Peyer's patch (tissue), 4 donors: ENCODE measurements at regions not wholly inside any gene's neighbourhood (a gene's known extent, or its start where the extent isn't known, plus 50 kb on each side); places are given as distances from the start of the nearest gene placed in this dataset.
"Not testable (repeated sequence)": the region's sequence is repeated elsewhere in the genome, so short reads cannot be mapped to it uniquely, and the experiment has no call there.

Source experiments
- DNase-seq, 3 donors: peaks; one replicate each; pipeline ENCODE4 v3.0.0-alpha.2; 2017 to 2019
- H3K27ac ChIP-seq, 4 donors: fragments of 200-600 bp; sonication (generic); one replicate each; pipeline ENCODE4 v1.5.1; 2016 to 2019
- H3K27me3 ChIP-seq, 2 donors: fragments of 200-600 bp; sonication (generic); one replicate each; pipeline ENCODE4 v1.5.1; 2019
- H3K36me3 ChIP-seq, 3 donors: fragments of 200-600 bp; sonication (generic); one replicate each; pipeline ENCODE4 v1.5.1; 2016 to 2019
- H3K4me1 ChIP-seq, 4 donors: fragments of 200-600 bp; sonication (generic); one replicate each; pipeline ENCODE4 v1.5.1; 2016 to 2019
- H3K4me3 ChIP-seq, 4 donors: fragments of 200-600 bp; sonication (generic); 1 replicate in 3 of 4; 2 replicates in 1 of 4; pipeline ENCODE4 v1.5.1; 2016 to 2019; ENCODE audit warnings: mild to moderate bottlenecking in 1 of 4
- H3K9me3 ChIP-seq, 4 donors: fragments of 200-600 bp; sonication (generic); one replicate each; pipeline ENCODE4 v1.5.1; 2016 to 2019; ENCODE audit warnings: mild to moderate bottlenecking in 1 of 4
- CTCF ChIP-seq, 6 experiments: fragments of 450-650 bp in 4 of 6; fragments of 200-600 bp in 2 of 6; sonication (generic) in 1 of 6; IDR thresholded peaks; one replicate each; pipeline ENCODE4 v1.5.1; 2017 to 2019; ENCODE audit warnings: antibody characterized with exemption in 6 of 6, mild to moderate bottlenecking in 3 of 6, moderate library complexity in 1 of 6
- POLR2A ChIP-seq, 2 donors: fragments of 450-650 bp; IDR thresholded peaks; one replicate each; pipeline ENCODE4 v1.5.1; 2017; ENCODE audit warnings: antibody characterized with exemption in 2 of 2, mild to moderate bottlenecking in 2 of 2, moderate library complexity in 2 of 2

- no peaks in the 10 kb centered on the region for H3K4me1 ChIP-seq
- no peaks in the 10 kb centered on the region for H3K36me3 ChIP-seq
- no peak overlapping the region for H3K27ac ChIP-seq
- no peaks in the 10 kb centered on the region for H3K27me3 ChIP-seq
- TF ChIP-seq CTCF (IDR thresholded peaks at IDR 0.05) (no peak), POLR2A (IDR thresholded peaks at IDR 0.05) (no peak)
- no peak overlapping the region for H3K4me3 ChIP-seq
- peaks cover 0 to 3% (median 0%) of the 10 kb centered on the region in 4 donors for H3K9me3 ChIP-seq
- no peak for DNase-seq
These were observed 1534.0 kb upstream of the SPRY2 start for GRCh38 chr13:81874681-81875661.

GRCh38 chr13:81874253-81874652, 1533.3 kb upstream of the SPRY2 start:
- H3K27me3 ChIP-seq: no peaks in the 10 kb centered on the region
- H3K36me3 ChIP-seq: no peaks in the 10 kb centered on the region
- no peaks in the 10 kb centered on the region for H3K4me1 ChIP-seq
- TF ChIP-seq POLR2A (IDR thresholded peaks at IDR 0.05) (no peak), CTCF (IDR thresholded peaks at IDR 0.05) (no peak)
- H3K4me3 ChIP-seq: no peak overlapping the region
- H3K27ac ChIP-seq: no peak overlapping the region
- H3K9me3 ChIP-seq: peaks cover 0 to 3% (median 0%) of the 10 kb centered on the region in 4 donors
- no peak for DNase-seq

GRCh38 chr13:81872581-81872980, 1531.7 kb upstream of the SPRY2 start:
- Histone ChIP-seq H3K4me1 (no peaks in the 10 kb centered on the region), H3K27me3 (no peaks in the 10 kb centered on the region), H3K9me3 (peaks cover 0 to 3% (median 0%) of the 10 kb centered on the region in 4 donors), H3K4me3 (no peak overlapping the region), H3K27ac (no peak overlapping the region), H3K36me3 (no peaks in the 10 kb centered on the region)
- no peak for DNase-seq
- no peak for TF ChIP-seq CTCF (IDR thresholded peaks at IDR 0.05)
- TF ChIP-seq POLR2A (IDR thresholded peaks at IDR 0.05): no peak

GRCh38 chr13:81871751-81872325, 1530.9 kb upstream of the SPRY2 start:
- H3K4me3 ChIP-seq, DNase-seq, H3K27ac ChIP-seq, H3K4me1 ChIP-seq, H3K27me3 ChIP-seq, H3K36me3 ChIP-seq, H3K9me3 ChIP-seq: not testable (repeated sequence)

- H3K27ac ChIP-seq: no peak overlapping the region
- no peaks in the 10 kb centered on the region for H3K36me3 ChIP-seq
- no peak for DNase-seq
- TF ChIP-seq POLR2A (IDR thresholded peaks at IDR 0.05) (no peak), CTCF (IDR thresholded peaks at IDR 0.05) (no peak)
- H3K4me3 ChIP-seq: no peak overlapping the region
- no peaks in the 10 kb centered on the region for H3K4me1 ChIP-seq
- H3K27me3 ChIP-seq: no peaks in the 10 kb centered on the region
- no peaks in the 10 kb centered on the region for H3K9me3 ChIP-seq
These were observed 1507.4 kb upstream of the SPRY2 start for GRCh38 chr13:81848291-81848690.

- DNase-seq: no peak
- Histone ChIP-seq H3K27me3 (no peaks in the 10 kb centered on the region), H3K9me3 (no peaks in the 10 kb centered on the region), H3K4me1 (no peaks in the 10 kb centered on the region), H3K27ac (no peak overlapping the region), H3K4me3 (no peak overlapping the region), H3K36me3 (no peaks in the 10 kb centered on the region)
- TF ChIP-seq POLR2A (IDR thresholded peaks at IDR 0.05): no peak
- no peak for TF ChIP-seq CTCF (IDR thresholded peaks at IDR 0.05)
These were observed 1505.8 kb upstream of the SPRY2 start for GRCh38 chr13:81846771-81847170.
